Liver (tissue), 8 donors: ENCODE measurements at regions not wholly inside any gene's neighbourhood (a gene's known extent, or its start where the extent isn't known, plus 50 kb on each side); places are given as distances from the start of the nearest gene placed in this dataset.

Experiments used
- DNase-seq: peaks from one replicate; pipeline ENCODE4 v3.0.0-alpha.2; 2017; ENCODE audit warnings: low spot score
- H3K27ac ChIP-seq, 2 donors: one replicate each; pipeline ENCODE4 v1.7.0; 2013; ENCODE audit warnings: inconsistent platforms in 2 of 2, low read length in 2 of 2, control low read depth in 1 of 2, low read depth in 1 of 2, mild to moderate bottlenecking in 1 of 2
- H3K27me3 ChIP-seq, 4 donors: one replicate each; pipeline versions ENCODE4 v1.6.1 to v1.7.0; 2013; ENCODE audit warnings: low read length in 3 of 4, inconsistent platforms in 1 of 4, mild to moderate bottlenecking in 1 of 4, moderate library complexity in 1 of 4; ENCODE audit not compliant: control insufficient read depth in 4 of 4, insufficient read depth in 4 of 4
- H3K36me3 ChIP-seq, 4 donors: one replicate each; pipeline versions ENCODE4 v1.6.1 to v1.7.0; 2013; ENCODE audit warnings: low read length in 3 of 4, mild to moderate bottlenecking in 3 of 4, low read depth in 1 of 4, moderate library complexity in 1 of 4; ENCODE audit not compliant: control insufficient read depth in 4 of 4, insufficient read depth in 3 of 4
- H3K4me1 ChIP-seq, 4 donors: one replicate each; pipeline versions ENCODE4 v1.6.1 to v1.7.0; 2013; ENCODE audit warnings: low read length in 3 of 4, mild to moderate bottlenecking in 3 of 4, moderate library complexity in 1 of 4; ENCODE audit not compliant: control insufficient read depth in 4 of 4, insufficient read depth in 4 of 4
- H3K4me3 ChIP-seq, 3 donors: one replicate each; pipeline versions ENCODE4 v1.6.1 to v1.7.0; 2013; ENCODE audit warnings: low read length in 3 of 3, control low read depth in 1 of 3, low read depth in 1 of 3, mild to moderate bottlenecking in 1 of 3
- H3K9ac ChIP-seq, 2 donors: one replicate each; pipeline ENCODE4 v1.7.0; 2013; ENCODE audit warnings: low read length in 2 of 2, mild to moderate bottlenecking in 2 of 2, moderate library complexity in 2 of 2, control low read depth in 1 of 2, low read depth in 1 of 2
- H3K9me3 ChIP-seq, 4 donors: one replicate each; pipeline versions ENCODE4 v1.6.1 to v1.7.0; 2013; ENCODE audit warnings: low read length in 3 of 4; ENCODE audit not compliant: control insufficient read depth in 4 of 4
- EGR1 ChIP-seq, 2 donors: IDR thresholded peaks; 2 replicates each; pipeline ENCODE4 v1.6.1; 2016 to 2018; ENCODE audit warnings: antibody characterized with exemption in 2 of 2, low read depth in 2 of 2
- FOXA1 ChIP-seq: IDR thresholded peaks from 2 replicates; pipeline ENCODE4 v1.6.1; 2016; ENCODE audit warnings: antibody characterized with exemption
- FOXA2 ChIP-seq: IDR thresholded peaks from 2 replicates; pipeline ENCODE4 v1.6.1; 2016; ENCODE audit warnings: antibody characterized with exemption
- GABPA ChIP-seq, 2 donors: IDR thresholded peaks in 1 of 2; conservative IDR thresholded peaks in 1 of 2; 2 replicates each; pipeline ENCODE4 v1.6.1; 2016; ENCODE audit warnings: antibody characterized with exemption in 2 of 2, mild to moderate bottlenecking in 1 of 2, moderate library complexity in 1 of 2
- HNF4A ChIP-seq, 2 donors: conservative IDR thresholded peaks; 2 replicates each; pipeline ENCODE4 v1.6.1; 2016; ENCODE audit warnings: antibody characterized with exemption in 2 of 2, mild to moderate bottlenecking in 2 of 2
- HNF4G ChIP-seq: IDR thresholded peaks from 2 replicates; pipeline ENCODE4 v1.6.1; 2016; ENCODE audit warnings: antibody characterized with exemption
- NR2F2 ChIP-seq: IDR thresholded peaks from 2 replicates; pipeline ENCODE4 v1.6.1; 2016; ENCODE audit warnings: antibody characterized with exemption
- RAD21 ChIP-seq, 2 donors: IDR thresholded peaks; 2 replicates each; pipeline ENCODE4 v1.6.1; 2016; ENCODE audit warnings: antibody characterized with exemption in 2 of 2, mild to moderate bottlenecking in 2 of 2
- SP1 ChIP-seq: IDR thresholded peaks from 2 replicates; pipeline ENCODE4 v1.6.1; 2018; ENCODE audit warnings: antibody characterized with exemption, mild to moderate bottlenecking
- TAF1 ChIP-seq: conservative IDR thresholded peaks from 2 replicates; pipeline ENCODE4 v1.6.1; 2016; ENCODE audit warnings: antibody characterized with exemption, mild to moderate bottlenecking
- YY1 ChIP-seq: IDR thresholded peaks from 2 replicates; pipeline ENCODE4 v1.6.1; 2016; ENCODE audit warnings: antibody characterized with exemption, mild to moderate bottlenecking
- WGBS: extraction: QIAGEN DNeasy Blood & Tissue Kit; methylation state at CpG from one replicate; pipeline ENCODE4 v1.1.7; 2013; 5-methylcytosine and 5-hydroxymethylcytosine counted together
- TF ChIP-seq, protein P1 (sequence below): IDR thresholded peaks from 2 replicates; pipeline ENCODE4 v1.6.1; 2016; ENCODE audit warnings: antibody characterized with exemption, mild to moderate bottlenecking
- TF ChIP-seq, protein P2 (sequence below): IDR thresholded peaks from 2 replicates; pipeline ENCODE4 v1.6.1; 2016; ENCODE audit warnings: antibody characterized with exemption
- TF ChIP-seq, protein P3 (sequence below): fragments of 150-350 bp; IDR thresholded peaks from 2 replicates; pipeline ENCODE4 v1.5.1; 2017; ENCODE audit warnings: improper control_type of control experiment, low read depth, low read length; ENCODE audit not compliant: missing input control
- donor health status: healthy.
- donor health status: healthy.
- donor health status: healthy.
- donor health status: healthy.
- donor health status: healthy.

DNA sequence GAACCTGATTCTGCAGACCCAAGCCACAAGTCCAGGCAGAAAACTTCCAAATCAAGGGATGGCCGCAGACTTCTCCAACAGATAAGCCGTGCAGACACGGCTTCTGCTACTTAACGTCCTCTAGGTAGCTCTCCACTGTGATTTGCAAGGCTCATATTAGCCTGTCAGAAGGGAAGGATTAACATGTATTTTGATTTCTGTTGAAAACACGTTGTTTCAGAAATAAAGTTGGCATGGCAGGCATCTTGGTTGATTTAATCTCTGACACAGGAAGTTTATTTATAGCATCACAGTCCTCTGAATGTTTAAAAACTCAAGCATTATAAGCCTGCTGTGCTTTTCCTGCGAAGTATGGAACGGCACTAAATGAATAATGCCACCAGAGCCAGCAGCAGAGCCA is 166.8 kb upstream of the TOX3 start:
- no peak overlapping the region for H3K4me3 ChIP-seq
- H3K27me3 ChIP-seq = no peaks in the 10 kb centered on the region
- no peak for DNase-seq
- no peaks in the 10 kb centered on the region for H3K4me1 ChIP-seq
- no peaks in the 10 kb centered on the region for H3K36me3 ChIP-seq
- 68% methylated on average over 7 of the region's 7 CpGs for WGBS
- H3K9me3 ChIP-seq = no peaks in the 10 kb centered on the region
- TF ChIP-seq, protein P1, sequence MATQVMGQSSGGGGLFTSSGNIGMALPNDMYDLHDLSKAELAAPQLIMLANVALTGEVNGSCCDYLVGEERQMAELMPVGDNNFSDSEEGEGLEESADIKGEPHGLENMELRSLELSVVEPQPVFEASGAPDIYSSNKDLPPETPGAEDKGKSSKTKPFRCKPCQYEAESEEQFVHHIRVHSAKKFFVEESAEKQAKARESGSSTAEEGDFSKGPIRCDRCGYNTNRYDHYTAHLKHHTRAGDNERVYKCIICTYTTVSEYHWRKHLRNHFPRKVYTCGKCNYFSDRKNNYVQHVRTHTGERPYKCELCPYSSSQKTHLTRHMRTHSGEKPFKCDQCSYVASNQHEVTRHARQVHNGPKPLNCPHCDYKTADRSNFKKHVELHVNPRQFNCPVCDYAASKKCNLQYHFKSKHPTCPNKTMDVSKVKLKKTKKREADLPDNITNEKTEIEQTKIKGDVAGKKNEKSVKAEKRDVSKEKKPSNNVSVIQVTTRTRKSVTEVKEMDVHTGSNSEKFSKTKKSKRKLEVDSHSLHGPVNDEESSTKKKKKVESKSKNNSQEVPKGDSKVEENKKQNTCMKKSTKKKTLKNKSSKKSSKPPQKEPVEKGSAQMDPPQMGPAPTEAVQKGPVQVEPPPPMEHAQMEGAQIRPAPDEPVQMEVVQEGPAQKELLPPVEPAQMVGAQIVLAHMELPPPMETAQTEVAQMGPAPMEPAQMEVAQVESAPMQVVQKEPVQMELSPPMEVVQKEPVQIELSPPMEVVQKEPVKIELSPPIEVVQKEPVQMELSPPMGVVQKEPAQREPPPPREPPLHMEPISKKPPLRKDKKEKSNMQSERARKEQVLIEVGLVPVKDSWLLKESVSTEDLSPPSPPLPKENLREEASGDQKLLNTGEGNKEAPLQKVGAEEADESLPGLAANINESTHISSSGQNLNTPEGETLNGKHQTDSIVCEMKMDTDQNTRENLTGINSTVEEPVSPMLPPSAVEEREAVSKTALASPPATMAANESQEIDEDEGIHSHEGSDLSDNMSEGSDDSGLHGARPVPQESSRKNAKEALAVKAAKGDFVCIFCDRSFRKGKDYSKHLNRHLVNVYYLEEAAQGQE = no peak
- TF ChIP-seq, protein P2, sequence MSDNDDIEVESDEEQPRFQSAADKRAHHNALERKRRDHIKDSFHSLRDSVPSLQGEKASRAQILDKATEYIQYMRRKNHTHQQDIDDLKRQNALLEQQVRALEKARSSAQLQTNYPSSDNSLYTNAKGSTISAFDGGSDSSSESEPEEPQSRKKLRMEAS = no peak
- H3K27ac ChIP-seq = no peak overlapping the region
- no peak overlapping the region for H3K9ac ChIP-seq

DNA sequence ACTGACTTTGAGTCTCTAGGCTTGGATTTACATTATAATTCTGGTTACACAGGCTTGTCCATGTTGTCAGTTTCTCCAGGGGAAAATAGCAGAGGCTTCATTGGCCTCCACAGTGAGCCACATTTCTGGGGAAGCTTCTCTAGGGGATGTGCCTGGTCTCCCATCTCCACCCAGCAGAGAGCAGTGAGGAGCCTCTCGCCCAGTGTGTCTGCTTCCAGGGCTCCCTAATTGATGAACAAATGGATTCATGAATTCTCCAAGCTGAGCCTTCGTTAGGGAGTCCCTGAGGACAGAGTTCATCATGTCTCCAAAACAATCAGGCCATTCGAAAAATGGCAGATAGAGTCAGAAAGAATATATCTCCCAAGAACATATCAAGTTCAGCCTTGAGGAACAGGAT is 162.4 kb upstream of the TOX3 start:
- 66% methylated on average over 3 of the region's 3 CpGs for WGBS
- Histone ChIP-seq H3K9ac (no peak overlapping the region), H3K4me3 (no peak overlapping the region), H3K4me1 (no peaks in the 10 kb centered on the region), H3K27ac (no peak overlapping the region), H3K27me3 (no peaks in the 10 kb centered on the region), H3K9me3 (no peaks in the 10 kb centered on the region), H3K36me3 (no peaks in the 10 kb centered on the region)
- TF ChIP-seq NR2F2 = no peak
- TF ChIP-seq EGR1 (IDR thresholded peaks at IDR 0.05; ENCODE audit: low read depth in 2 of 2) = no peak
- TF ChIP-seq YY1 = no peak
- TF ChIP-seq, protein P1 = no peak
- TF ChIP-seq, protein P2 = no peak
- no peak for TF ChIP-seq GABPA (IDR thresholded peaks at IDR 0.05 in 1 of 2, conservative IDR thresholded peaks at IDR 0.05 in 1 of 2)
- no peak for DNase-seq

DNA sequence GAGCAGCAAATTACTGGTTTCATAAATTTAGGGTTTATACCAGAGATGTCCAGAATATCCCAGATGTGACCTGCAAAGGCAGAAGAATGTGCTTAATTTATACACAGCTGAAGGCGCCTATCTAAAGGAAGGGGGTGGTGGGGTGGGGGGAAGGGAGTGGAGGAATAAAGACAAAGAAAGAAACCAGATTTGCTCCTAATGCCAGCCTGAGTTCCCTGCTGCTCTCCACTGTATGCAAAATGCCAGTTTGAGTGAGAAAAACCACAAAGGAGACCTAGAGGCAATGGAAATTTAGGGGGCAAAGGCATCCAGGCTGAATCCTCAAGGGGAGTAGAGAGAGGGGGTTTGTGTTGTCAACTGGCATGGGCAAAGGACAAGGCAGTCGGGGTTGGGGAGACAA is 161.5 kb upstream of the TOX3 start:
- Histone ChIP-seq H3K9me3 (no peaks in the 10 kb centered on the region), H3K27me3 (no peaks in the 10 kb centered on the region), H3K36me3 (no peaks in the 10 kb centered on the region), H3K4me3 (no peak overlapping the region), H3K9ac (no peak overlapping the region), H3K4me1 (no peaks in the 10 kb centered on the region), H3K27ac (no peak overlapping the region)
- DNase-seq = no peak
- WGBS = 78% methylated on average over 2 of the region's 2 CpGs
- no peak for TF ChIP-seq HNF4G
- no peak for TF ChIP-seq SP1
- TF ChIP-seq, protein P1 = no peak
- no peak for TF ChIP-seq HNF4A (conservative IDR thresholded peaks at IDR 0.05)
- no peak for TF ChIP-seq FOXA1
- TF ChIP-seq, protein P3, sequence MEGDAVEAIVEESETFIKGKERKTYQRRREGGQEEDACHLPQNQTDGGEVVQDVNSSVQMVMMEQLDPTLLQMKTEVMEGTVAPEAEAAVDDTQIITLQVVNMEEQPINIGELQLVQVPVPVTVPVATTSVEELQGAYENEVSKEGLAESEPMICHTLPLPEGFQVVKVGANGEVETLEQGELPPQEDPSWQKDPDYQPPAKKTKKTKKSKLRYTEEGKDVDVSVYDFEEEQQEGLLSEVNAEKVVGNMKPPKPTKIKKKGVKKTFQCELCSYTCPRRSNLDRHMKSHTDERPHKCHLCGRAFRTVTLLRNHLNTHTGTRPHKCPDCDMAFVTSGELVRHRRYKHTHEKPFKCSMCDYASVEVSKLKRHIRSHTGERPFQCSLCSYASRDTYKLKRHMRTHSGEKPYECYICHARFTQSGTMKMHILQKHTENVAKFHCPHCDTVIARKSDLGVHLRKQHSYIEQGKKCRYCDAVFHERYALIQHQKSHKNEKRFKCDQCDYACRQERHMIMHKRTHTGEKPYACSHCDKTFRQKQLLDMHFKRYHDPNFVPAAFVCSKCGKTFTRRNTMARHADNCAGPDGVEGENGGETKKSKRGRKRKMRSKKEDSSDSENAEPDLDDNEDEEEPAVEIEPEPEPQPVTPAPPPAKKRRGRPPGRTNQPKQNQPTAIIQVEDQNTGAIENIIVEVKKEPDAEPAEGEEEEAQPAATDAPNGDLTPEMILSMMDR = no peak
- TF ChIP-seq TAF1 = no peak
- no peak for TF ChIP-seq FOXA2
- no peak for TF ChIP-seq RAD21 (IDR thresholded peaks at IDR 0.05)
